ENCODE measurements at regions not wholly inside any gene's neighbourhood (a gene's known extent, or its start where the extent isn't known, plus 50 kb on each side); places are given as distances from the start of the nearest gene placed in this dataset.

DNA sequence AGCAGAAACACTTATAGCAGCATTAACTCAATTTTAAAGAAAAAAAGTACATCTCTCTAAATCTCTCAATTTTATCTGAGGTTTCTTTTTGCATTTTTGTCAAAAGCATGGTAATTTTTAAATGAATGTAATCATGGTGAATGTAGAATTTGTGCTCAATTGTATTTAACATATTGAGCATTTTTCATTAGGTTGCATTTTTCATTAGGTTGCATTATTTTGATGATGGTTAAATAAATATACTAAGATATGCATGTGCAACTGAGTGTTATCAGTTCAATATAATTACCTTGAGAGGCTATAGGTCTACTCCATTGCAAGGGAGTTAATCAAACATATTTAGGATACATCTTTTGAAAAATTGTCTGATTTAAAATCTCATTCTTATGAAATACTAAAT lies 355.1 kb upstream of the SPTLC3 start:
- intact Hi-C loops (cut with micrococcal nuclease) = no loop called here
- dilution Hi-C loops (cut with MboI; ENCODE audit: extremely low pct_ligation_motif_present, low sequenced_read_pairs) = no loop called here

More for the DNA sequence above, 355.1 kb upstream of the SPTLC3 start:
- no peak for DNase-seq (ENCODE audit: low read depth, low spot score)
- Histone ChIP-seq H3K27ac (ENCODE audit: insufficient read depth, low read depth, low read length) (no peak overlapping the region), H3K9ac (replicated peaks; ENCODE audit: extremely low read depth, insufficient read depth, low read length) (no peak overlapping the region), H3K4me1 (ENCODE audit: control insufficient read depth, extremely low read depth, insufficient read depth, low read length) (no peaks in the 10 kb centered on the region), H3K9me3 (replicated peaks; ENCODE audit: control insufficient read depth, insufficient read depth, low read length) (no peaks in the 10 kb centered on the region), H3K4me3 (replicated peaks in 1 of 3; ENCODE audit: insufficient read depth in 1 of 3, low read depth in 1 of 3, low read length in 3 of 3) (no peak overlapping the region), H3K9me1 (replicated peaks; ENCODE audit: control insufficient read depth, extremely low read depth, insufficient read depth, low read length) (no peaks in the 10 kb centered on the region), H4K20me1 (replicated peaks; ENCODE audit: control insufficient read depth, extremely low read depth, insufficient read depth, low read length) (no peaks in the 10 kb centered on the region), H2AFZ (ENCODE audit: low read depth, low read length) (no peak overlapping the region), H3K36me3 (ENCODE audit: control insufficient read depth in 2 of 2, extremely low read depth in 1 of 2, insufficient read depth in 2 of 2, low read length in 2 of 2) (no peaks in the 10 kb centered on the region), H3K4me2 (ENCODE audit: insufficient read depth, low read length) (no peak overlapping the region), H3K27me3 (ENCODE audit: control insufficient read depth in 2 of 2, insufficient read depth in 2 of 2, low read length in 2 of 2) (no peaks in the 10 kb centered on the region), H3K79me2 (ENCODE audit: control insufficient read depth, insufficient read depth, low read length) (no peaks in the 10 kb centered on the region)
- no TSS peak for BruUV-seq (replicated peaks)
- POLR2A ChIA-PET = no interaction called here
- TF ChIP-seq POLR2AphosphoS5 (IDR thresholded peaks at IDR 0.05; ENCODE audit: insufficient read depth, low read depth, low read length) = no peak
- TF ChIP-seq JUN (IDR thresholded peaks at IDR 0.05; ENCODE audit: borderline replicate concordance, insufficient read depth, insufficient read length, low read depth) = no peak
- TF ChIP-seq EZH2 (IDR thresholded peaks at IDR 0.05; ENCODE audit: borderline replicate concordance, low read depth, low read length, severe bottlenecking) = no peak
- TF ChIP-seq, protein P1, sequence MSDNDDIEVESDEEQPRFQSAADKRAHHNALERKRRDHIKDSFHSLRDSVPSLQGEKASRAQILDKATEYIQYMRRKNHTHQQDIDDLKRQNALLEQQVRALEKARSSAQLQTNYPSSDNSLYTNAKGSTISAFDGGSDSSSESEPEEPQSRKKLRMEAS (IDR thresholded peaks at IDR 0.05; ENCODE audit: insufficient read depth, insufficient read length) = no peak
- TF ChIP-seq POLR2A (IDR thresholded peaks at IDR 0.05; ENCODE audit: low read depth, low read length) = no peak
- no peak for TF ChIP-seq FOS (IDR thresholded peaks at IDR 0.05; ENCODE audit: borderline replicate concordance, insufficient read depth, low read length)
- TF ChIP-seq, protein P2, sequence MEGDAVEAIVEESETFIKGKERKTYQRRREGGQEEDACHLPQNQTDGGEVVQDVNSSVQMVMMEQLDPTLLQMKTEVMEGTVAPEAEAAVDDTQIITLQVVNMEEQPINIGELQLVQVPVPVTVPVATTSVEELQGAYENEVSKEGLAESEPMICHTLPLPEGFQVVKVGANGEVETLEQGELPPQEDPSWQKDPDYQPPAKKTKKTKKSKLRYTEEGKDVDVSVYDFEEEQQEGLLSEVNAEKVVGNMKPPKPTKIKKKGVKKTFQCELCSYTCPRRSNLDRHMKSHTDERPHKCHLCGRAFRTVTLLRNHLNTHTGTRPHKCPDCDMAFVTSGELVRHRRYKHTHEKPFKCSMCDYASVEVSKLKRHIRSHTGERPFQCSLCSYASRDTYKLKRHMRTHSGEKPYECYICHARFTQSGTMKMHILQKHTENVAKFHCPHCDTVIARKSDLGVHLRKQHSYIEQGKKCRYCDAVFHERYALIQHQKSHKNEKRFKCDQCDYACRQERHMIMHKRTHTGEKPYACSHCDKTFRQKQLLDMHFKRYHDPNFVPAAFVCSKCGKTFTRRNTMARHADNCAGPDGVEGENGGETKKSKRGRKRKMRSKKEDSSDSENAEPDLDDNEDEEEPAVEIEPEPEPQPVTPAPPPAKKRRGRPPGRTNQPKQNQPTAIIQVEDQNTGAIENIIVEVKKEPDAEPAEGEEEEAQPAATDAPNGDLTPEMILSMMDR (IDR thresholded peaks at IDR 0.05; ENCODE audit: extremely low read depth in 1 of 2, insufficient read depth in 1 of 2, low read depth in 1 of 2, low read length in 2 of 2) = no peak
- TF ChIP-seq MYC (IDR thresholded peaks at IDR 0.05; ENCODE audit: low read depth, low read length) = no peak
- no peak for TF ChIP-seq GATA2 (IDR thresholded peaks at IDR 0.05; ENCODE audit: insufficient read depth, insufficient read length, low read depth, low read length)
- CTCF ChIA-PET = no interaction called here
- FAIRE-seq = no peak
